Upper lobe of left lung (tissue), 4 donors: ENCODE measurements at regions not wholly inside any gene's neighbourhood (a gene's known extent, or its start where the extent isn't known, plus 50 kb on each side); places are given as distances from the start of the nearest gene placed in this dataset.

Experiments
- CTCF ChIP-seq, 6 experiments: fragments of 450-650 bp in 4 of 6; fragments of 200-600 bp in 2 of 6; sonication (generic) in 2 of 6; IDR thresholded peaks; one replicate each; pipeline ENCODE4 v1.5.1; 2016 to 2019; ENCODE audit warnings: antibody characterized with exemption in 6 of 6
- POLR2A ChIP-seq, 4 donors: fragments of 450-650 bp; IDR thresholded peaks; one replicate each; pipeline ENCODE4 v1.5.1; 2016 to 2017; ENCODE audit warnings: antibody characterized with exemption in 4 of 4, mild to moderate bottlenecking in 2 of 4

GRCh38 chr15:47124430-47125102 is 592.7 kb upstream of the SEMA6D start:
- TF ChIP-seq POLR2A (IDR thresholded peaks at IDR 0.05), result no peak
- no peak for TF ChIP-seq CTCF (IDR thresholded peaks at IDR 0.05)
